ENCODE measurements at regions not wholly inside any gene's neighbourhood (a gene's known extent, or its start where the extent isn't known, plus 50 kb on each side); places are given as distances from the start of the nearest gene placed in this dataset.
A peak's percentile ranks its signal among the peaks of the same experiment; 100 is the strongest.

GRCh38 chr6:3587660-3588059 is 130.8 kb upstream of the SLC22A23 start:
- DNase-seq = no peak

GRCh38 chr6:3585320-3585935 is 128.6 kb upstream of the SLC22A23 start:
- no peak for DNase-seq

DNA sequence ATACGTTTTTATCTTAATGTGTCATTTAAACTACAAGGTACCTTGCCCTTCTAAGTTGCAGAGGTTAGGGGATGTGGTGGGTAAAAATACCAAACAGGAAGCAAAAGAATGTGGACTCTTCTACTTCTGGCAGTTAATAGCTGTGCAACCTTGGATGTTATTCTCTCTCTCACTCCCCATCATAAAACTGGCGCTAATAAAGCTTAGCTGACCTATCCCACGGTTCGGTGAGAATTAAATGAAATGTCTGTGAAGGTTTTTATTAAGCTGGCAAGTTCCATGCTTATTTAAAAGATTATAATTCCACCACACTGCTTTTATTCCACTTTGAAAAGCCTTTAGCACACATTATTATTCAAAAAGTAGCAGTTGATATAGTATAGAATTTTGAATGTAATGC is 127.8 kb upstream of the SLC22A23 start:
- no peak for DNase-seq

GRCh38 chr6:3581469-3581868 is 124.6 kb upstream of the SLC22A23 start:
- no peak for DNase-seq

GRCh38 chr6:3579652-3580175 is 122.9 kb upstream of the SLC22A23 start:
- DNase-seq = no peak

- DNase-seq = no peak
These were observed 122.1 kb upstream of the SLC22A23 start for GRCh38 chr6:3578981-3579380.

GRCh38 chr6:3577517-3577916 is 120.7 kb upstream of the SLC22A23 start:
- DNase-seq = no peak

- peak in 1 of 14 donors; percentile 20 for DNase-seq
These were observed 118.9 kb upstream of the SLC22A23 start for GRCh38 chr6:3575701-3576100.

GRCh38 chr6:3575166-3575565 is 118.3 kb upstream of the SLC22A23 start:
- DNase-seq = no peak

GRCh38 chr6:3573670-3574069 is 116.8 kb upstream of the SLC22A23 start:
- DNase-seq = no peak

GRCh38 chr6:3571836-3572235 is 115.0 kb upstream of the SLC22A23 start:
- DNase-seq = no peak

GRCh38 chr6:3571250-3571681 is 114.4 kb upstream of the SLC22A23 start:
- peak in 1 of 14 donors; percentile 31 for DNase-seq

GRCh38 chr6:3569816-3570215 is 113.0 kb upstream of the SLC22A23 start:
- DNase-seq = no peak

DNA sequence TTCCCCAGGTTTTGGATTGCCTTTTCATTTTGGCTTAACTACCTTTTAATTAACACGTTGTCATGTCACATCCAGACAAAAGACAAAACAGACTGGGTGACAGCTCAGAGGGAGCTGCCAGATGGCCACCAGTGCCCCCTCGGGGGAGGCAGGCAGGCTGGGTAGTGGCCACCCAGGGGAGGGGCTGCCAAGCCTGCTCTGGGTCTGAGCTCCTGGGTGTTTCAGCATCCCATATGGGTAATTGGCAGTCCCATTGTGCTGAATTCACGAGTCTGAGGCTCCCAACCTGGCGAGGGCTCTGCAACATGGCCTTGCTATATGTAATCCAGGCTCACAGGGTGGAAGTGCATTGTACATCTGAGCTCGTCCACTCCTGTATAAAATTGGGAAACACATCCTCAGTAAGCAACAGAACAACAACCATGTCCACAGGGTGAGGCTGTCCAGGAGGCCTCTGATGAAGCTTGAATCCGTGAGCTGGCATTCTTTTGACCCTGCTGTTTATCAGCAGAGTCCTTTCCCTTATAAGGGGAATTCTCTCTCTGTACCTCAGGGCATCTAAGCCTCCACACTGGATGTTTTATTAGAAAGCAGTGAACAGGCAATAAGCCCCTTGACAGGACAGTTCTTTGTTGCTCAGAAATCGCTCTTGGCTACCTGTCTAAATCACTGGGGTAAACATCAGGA is 111.7 kb upstream of the SLC22A23 start:
- DNase-seq = peak in 1 of 14 donors; percentile 18

DNA sequence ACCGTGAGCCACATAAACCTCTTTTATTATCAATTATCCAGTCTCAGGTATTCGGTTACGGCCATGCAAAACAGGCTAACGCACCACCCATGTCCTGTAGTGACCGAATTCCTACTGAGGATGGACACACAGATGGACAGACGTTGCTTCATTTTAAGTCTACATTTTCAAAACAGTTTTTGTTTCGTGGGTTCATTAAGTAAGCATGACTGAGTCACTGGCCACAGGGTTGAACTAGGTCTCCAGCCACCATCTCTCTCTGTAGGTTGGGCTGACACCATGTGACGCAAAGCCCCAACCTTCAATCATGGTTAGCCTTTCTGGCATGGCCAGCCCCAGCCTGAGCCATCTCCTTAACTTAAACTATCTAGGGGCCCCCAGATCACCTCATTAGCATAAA is 110.0 kb upstream of the SLC22A23 start:
- DNase-seq = no peak

- DNase-seq = no peak
These were observed 108.4 kb upstream of the SLC22A23 start for GRCh38 chr6:3565291-3565690.

DNA sequence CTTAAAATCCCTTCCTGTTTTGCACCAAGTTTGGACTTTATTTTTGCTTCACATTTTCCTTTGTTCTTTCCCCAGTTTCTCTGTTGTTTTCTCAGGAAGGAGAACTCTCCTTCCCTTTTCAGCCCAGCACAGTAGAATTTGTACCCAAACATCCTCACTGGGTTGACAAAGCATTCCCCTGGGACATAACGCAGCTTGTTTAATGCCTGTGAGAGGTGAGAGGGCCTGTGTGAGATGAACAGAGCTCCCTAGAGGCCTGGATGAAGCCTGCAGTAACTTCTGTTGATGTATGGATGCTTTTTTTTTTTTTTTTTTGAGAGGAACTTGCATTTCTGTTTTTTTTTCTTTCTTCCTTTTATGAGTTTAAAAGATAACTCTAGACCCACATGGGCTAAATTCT is 104.9 kb upstream of the SLC22A23 start:
- no peak for DNase-seq

DNA sequence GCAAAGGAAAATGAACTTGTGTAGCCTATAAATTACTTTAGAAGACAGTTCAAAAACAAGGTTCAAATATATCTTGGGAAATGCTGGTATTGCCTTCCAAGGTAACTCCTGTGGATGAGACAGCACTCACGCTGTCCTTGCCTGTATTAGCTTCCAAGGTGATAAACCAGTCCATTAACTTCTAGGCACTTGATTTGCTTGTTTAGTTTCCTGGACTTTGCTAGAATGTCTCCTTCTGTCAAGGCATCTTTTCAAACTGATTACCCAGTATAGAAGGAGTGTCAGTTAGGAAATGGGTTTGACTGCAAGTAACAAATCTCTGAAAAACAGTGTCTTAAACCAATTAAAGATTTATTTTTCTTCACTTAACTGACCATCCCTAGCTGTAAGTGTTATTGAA is 103.4 kb upstream of the SLC22A23 start:
- DNase-seq = no peak

- DNase-seq = no peak
These were observed 102.7 kb upstream of the SLC22A23 start for GRCh38 chr6:3559561-3559960.

DNA sequence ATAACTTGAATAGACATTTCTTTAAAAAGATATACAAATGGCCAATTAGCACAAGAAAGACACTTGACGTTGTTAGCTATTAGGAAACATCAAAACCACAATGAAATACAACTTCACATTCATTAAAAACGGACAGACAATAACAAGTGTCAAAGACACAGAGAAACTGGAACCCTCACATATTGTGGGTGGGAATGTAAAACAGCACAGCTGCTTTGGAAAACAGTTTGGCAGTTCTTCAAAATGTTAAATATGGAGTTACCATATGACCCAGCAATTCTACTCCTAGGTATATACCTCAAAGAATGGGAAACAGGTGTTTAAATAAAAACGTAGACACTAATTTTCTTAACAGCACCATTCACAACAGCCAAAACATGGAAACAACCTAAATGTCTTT is 100.5 kb upstream of the SLC22A23 start:
- DNase-seq = no peak

DNA sequence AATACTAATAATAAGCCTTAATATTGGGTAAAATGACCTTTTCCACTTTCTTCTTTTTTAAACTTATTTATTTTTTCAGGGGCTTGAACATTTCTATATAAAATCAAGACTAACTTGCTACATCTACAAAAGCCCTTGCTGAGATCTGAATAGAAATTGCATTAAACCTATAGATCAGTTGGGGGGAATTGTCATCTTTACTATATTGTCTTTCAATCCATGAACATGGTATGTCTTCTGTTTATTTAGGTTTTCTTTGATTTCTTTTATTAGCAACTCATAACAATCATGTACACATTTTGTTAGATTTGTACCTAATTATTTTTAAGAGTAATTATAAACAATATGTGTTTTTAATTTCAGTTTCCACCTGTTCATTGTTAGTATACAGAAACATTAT is 96.4 kb upstream of the SLC22A23 start:
- no peak for DNase-seq

DNA sequence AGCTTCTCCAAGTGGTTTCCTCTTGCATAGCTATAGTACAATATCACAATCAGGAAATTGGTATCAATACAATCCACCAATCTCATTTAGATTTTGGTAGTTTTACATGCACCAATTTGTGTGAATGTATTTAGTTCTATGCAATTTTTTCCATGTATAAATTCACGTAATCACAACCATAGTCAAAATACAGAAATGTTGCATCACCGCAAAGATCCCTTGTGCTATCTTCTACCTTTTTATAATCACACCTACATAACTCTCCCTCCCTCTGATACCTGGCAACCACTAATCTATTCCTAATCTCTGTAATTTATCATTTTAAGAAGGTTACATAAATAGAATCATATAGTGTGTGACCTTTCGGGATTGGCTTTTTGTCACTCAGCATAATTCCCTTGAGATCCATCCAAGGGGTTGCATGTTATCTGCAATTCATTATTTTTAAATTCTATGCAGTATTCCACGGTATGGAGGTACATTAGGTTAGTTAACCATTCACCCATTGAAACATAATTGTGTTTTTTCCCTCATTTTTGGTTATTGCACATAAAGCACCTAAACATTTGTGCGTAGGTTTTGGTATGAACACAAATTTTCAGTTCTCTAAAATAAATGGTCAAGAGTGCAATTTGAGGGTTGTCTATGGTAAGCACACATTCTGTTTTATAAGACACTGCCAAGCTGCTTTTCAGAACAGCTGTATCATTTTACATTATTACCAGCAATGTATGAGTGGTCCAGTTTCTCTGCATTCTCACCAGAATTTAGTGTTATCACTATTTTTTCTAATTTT is 95.1 kb upstream of the SLC22A23 start:
- no peak for DNase-seq

- DNase-seq = no peak
These were observed 92.6 kb upstream of the SLC22A23 start for GRCh38 chr6:3549314-3549940.

All from C1 segment of cervical spinal cord (tissue), 14 donors.